HL-60 (cell line): ENCODE measurements at regions not wholly inside any gene's neighbourhood (a gene's known extent, or its start where the extent isn't known, plus 50 kb on each side); places are given as distances from the start of the nearest gene placed in this dataset.

Experiments used
- DNase-seq, 2 experiments: peaks; one replicate each; pipeline ENCODE4 v3.0.0-alpha.2; 2010 to 2020; ENCODE audit warnings: low read depth in 1 of 2, low spot score in 1 of 2
- H3K27ac ChIP-seq: fragments of 250-450 bp; sonication (Bioruptor Pico); replicated peaks from 2 replicates; pipeline ENCODE4 v1.5.1; 2020; ENCODE audit warnings: mild to moderate bottlenecking, moderate library complexity
- H3K27me3 ChIP-seq: fragments of 250-450 bp; sonication (Bioruptor Pico); 2 replicates; pipeline ENCODE4 v1.5.1; 2021; ENCODE audit warnings: mild to moderate bottlenecking, moderate library complexity; ENCODE audit not compliant: insufficient read depth, poor library complexity, severe bottlenecking
- H3K4me3 ChIP-seq: replicated peaks from 2 replicates; pipeline ENCODE4 v1.5.1; 2011; ENCODE audit warnings: mild to moderate bottlenecking, control low read depth, low read length; ENCODE audit not compliant: insufficient read depth
- GABPA ChIP-seq: IDR thresholded peaks from 2 replicates; pipeline ENCODE4 v1.6.1; 2012; ENCODE audit warnings: low read depth
- POLR2AphosphoS5 ChIP-seq: IDR thresholded peaks from 2 replicates; pipeline ENCODE4 v1.6.1; 2012; ENCODE audit warnings: low read depth
- SPI1 ChIP-seq: IDR thresholded peaks from 2 replicates; pipeline ENCODE4 v1.6.1; 2012; ENCODE audit warnings: low read depth, mild to moderate bottlenecking, borderline replicate concordance
- TF ChIP-seq, protein P1 (sequence below): IDR thresholded peaks from 2 replicates; pipeline ENCODE4 v1.6.1; 2012; ENCODE audit warnings: low read depth; ENCODE audit not compliant: insufficient replicate concordance
- TF ChIP-seq, protein P2 (sequence below): IDR thresholded peaks from one replicate; pipeline ENCODE4 v1.5.1; 2011; ENCODE audit warnings: low read length, control low read depth, inconsistent platforms; ENCODE audit not compliant: insufficient read depth

DNA sequence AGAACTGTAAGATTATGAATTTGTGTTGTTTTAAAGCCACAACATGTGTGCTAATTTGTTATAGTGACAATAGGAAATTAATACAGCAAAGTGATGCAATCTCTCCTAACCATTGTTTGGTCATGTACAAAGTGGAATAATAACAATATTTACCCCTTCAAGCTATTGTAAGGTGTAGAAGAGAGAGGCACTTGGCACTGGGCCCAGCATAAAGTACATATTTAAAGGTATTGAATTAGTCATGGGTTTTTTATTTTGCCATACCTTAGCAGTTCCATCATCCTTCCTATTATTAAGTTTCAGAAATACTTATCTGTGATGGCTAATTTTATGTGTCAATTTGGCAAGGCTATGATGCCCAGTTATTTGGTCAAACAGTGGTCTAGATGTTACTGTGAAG lies 322.4 kb upstream of the TSHZ2 start:
- no peak for TF ChIP-seq SPI1
- TF ChIP-seq POLR2AphosphoS5: no peak
- TF ChIP-seq GABPA: no peak
- TF ChIP-seq, protein P1, sequence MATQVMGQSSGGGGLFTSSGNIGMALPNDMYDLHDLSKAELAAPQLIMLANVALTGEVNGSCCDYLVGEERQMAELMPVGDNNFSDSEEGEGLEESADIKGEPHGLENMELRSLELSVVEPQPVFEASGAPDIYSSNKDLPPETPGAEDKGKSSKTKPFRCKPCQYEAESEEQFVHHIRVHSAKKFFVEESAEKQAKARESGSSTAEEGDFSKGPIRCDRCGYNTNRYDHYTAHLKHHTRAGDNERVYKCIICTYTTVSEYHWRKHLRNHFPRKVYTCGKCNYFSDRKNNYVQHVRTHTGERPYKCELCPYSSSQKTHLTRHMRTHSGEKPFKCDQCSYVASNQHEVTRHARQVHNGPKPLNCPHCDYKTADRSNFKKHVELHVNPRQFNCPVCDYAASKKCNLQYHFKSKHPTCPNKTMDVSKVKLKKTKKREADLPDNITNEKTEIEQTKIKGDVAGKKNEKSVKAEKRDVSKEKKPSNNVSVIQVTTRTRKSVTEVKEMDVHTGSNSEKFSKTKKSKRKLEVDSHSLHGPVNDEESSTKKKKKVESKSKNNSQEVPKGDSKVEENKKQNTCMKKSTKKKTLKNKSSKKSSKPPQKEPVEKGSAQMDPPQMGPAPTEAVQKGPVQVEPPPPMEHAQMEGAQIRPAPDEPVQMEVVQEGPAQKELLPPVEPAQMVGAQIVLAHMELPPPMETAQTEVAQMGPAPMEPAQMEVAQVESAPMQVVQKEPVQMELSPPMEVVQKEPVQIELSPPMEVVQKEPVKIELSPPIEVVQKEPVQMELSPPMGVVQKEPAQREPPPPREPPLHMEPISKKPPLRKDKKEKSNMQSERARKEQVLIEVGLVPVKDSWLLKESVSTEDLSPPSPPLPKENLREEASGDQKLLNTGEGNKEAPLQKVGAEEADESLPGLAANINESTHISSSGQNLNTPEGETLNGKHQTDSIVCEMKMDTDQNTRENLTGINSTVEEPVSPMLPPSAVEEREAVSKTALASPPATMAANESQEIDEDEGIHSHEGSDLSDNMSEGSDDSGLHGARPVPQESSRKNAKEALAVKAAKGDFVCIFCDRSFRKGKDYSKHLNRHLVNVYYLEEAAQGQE: no peak
- TF ChIP-seq, protein P2, sequence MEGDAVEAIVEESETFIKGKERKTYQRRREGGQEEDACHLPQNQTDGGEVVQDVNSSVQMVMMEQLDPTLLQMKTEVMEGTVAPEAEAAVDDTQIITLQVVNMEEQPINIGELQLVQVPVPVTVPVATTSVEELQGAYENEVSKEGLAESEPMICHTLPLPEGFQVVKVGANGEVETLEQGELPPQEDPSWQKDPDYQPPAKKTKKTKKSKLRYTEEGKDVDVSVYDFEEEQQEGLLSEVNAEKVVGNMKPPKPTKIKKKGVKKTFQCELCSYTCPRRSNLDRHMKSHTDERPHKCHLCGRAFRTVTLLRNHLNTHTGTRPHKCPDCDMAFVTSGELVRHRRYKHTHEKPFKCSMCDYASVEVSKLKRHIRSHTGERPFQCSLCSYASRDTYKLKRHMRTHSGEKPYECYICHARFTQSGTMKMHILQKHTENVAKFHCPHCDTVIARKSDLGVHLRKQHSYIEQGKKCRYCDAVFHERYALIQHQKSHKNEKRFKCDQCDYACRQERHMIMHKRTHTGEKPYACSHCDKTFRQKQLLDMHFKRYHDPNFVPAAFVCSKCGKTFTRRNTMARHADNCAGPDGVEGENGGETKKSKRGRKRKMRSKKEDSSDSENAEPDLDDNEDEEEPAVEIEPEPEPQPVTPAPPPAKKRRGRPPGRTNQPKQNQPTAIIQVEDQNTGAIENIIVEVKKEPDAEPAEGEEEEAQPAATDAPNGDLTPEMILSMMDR: no peak
- no peak for DNase-seq
- H3K27me3 ChIP-seq: no peaks in the 10 kb centered on the region
- H3K4me3 ChIP-seq: no peak overlapping the region
- H3K27ac ChIP-seq: no peak overlapping the region

DNA sequence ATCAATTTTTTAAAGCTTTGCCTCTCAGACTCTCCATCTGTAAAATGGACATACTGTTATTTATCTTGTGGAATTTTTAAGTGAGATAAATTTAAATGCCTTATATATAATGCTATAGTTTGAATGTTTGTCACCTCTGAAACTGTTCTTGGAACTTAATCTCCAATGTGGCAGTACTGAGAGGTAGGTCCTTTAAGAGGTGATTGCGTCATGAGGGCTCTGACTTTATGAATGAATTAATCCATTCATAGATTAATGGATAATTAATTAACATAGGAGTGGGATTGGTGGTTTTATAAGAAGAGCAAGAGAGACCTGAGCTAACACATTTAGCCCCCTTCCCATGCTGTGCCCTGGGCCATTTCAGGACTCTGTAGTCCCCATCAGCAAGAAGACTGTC lies 326.3 kb upstream of the TSHZ2 start:
- no peak overlapping the region for H3K4me3 ChIP-seq
- H3K27me3 ChIP-seq: no peaks in the 10 kb centered on the region
- TF ChIP-seq SPI1 (no peak), GABPA (no peak), POLR2AphosphoS5 (no peak)
- TF ChIP-seq, protein P1: no peak
- TF ChIP-seq, protein P2: no peak

DNA sequence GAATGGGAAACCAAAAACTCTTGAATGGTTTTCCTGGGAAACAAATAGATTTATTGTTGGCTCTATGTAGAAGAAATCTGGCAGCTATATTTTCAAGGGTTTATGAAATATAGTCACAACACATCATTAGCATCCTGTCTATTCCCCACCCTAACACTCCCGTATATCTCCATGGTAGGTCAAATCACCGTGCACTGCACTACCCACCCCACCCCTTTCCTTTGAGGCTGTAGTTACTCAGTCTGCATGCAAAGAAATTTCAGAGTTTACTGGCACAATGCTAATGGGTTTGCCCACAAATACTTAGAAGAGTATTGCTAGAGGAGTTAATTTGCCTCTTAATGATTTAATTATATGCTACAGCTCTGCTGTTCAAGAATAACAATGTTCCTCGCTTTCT lies 329.1 kb upstream of the TSHZ2 start:
- no peak overlapping the region for H3K27ac ChIP-seq
- no peaks in the 10 kb centered on the region for H3K27me3 ChIP-seq
- DNase-seq: no peak
- no peak overlapping the region for H3K4me3 ChIP-seq
- TF ChIP-seq, protein P1: no peak
- TF ChIP-seq GABPA (no peak), SPI1 (no peak), POLR2AphosphoS5 (no peak)
- TF ChIP-seq, protein P2: no peak

More for the DNA sequence above, 326.3 kb upstream of the TSHZ2 start:
- H3K27ac ChIP-seq: no peak overlapping the region
- DNase-seq: no peak
